ENCODE measurements at regions not wholly inside any gene's neighbourhood (a gene's known extent, or its start where the extent isn't known, plus 50 kb on each side); places are given as distances from the start of the nearest gene placed in this dataset.

DNA sequence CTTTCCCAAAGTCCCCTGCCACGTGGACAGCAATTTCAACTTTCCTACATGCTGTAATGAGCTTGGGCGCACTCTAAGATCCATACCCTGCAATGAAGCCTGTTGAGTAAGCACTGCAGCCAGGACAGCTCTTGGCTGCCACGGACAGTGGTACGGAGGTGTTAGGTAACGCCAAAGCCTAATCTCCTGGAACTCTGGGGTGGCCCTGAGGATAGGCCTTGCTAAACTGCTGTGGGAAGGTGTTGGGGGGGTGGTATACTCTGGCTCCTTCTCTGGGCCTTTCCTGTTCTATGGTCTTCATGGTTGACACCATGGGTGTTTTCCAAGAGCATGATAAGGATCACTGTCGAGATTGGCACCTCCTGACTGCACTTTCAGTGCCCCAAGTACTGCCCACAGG is 66.4 kb upstream of the PITX1 start:
- no peaks in the 10 kb centered on the region for H3K9me3 ChIP-seq
- H3K4me1 ChIP-seq: no peaks in the 10 kb centered on the region
- no peak overlapping the region for H3K4me3 ChIP-seq
- TF ChIP-seq, protein P1, sequence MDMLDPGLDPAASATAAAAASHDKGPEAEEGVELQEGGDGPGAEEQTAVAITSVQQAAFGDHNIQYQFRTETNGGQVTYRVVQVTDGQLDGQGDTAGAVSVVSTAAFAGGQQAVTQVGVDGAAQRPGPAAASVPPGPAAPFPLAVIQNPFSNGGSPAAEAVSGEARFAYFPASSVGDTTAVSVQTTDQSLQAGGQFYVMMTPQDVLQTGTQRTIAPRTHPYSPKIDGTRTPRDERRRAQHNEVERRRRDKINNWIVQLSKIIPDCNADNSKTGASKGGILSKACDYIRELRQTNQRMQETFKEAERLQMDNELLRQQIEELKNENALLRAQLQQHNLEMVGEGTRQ (IDR thresholded peaks at IDR 0.05): no peak
- no peak for TF ChIP-seq ESRRA (IDR thresholded peaks at IDR 0.05; ENCODE audit: borderline replicate concordance, low read length)
- WGBS (ENCODE audit: missing lambda C conversion rate): 76% methylated on average over 5 of the region's 6 CpGs
- no peak overlapping the region for H3K27ac ChIP-seq
- ChIA-PET POLR2A (no interaction called here), CTCF (interaction anchor here (0.5 to 0.6 kb wide), 2 partner anchors 131 to 192 kb away, joined by 3 read pairs; no protein-coding TSS in a partner anchor)
- FAIRE-seq (no peak), ATAC-seq (no peak), DNase-seq (ENCODE audit: low read depth in 1 of 2, low spot score in 1 of 2) (no peak)
- no peak overlapping the region for H3K4me2 ChIP-seq

DNA sequence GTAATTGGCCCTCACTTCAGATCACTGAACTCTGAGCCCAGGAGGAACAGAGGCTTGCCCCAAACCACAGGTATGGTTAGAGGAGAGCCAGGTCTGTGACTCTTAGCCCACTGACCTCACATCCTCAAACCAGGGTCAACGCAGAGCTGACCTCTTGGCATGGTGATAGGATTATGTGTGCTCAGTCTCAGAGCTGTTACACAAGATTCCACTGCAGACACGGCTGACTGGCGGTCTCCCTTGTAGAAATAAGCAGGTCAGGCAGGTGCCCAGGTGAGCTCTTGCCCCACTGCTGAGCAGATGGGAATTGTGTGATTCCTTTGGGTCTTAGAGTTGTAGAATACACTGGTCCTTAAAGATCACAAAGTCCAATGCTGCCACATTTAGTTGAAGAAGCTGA is 66.0 kb upstream of the PITX1 start:
- POLR2A ChIA-PET: no interaction called here
- no peak for TF ChIP-seq HDAC2 (IDR thresholded peaks at IDR 0.05)
- no peak for TF ChIP-seq ZC3H11A (IDR thresholded peaks at IDR 0.05)
- no peak for TF ChIP-seq HOXB5 (CRISPR knock-in tag; IDR thresholded peaks at IDR 0.05)
- TF ChIP-seq, protein P2, sequence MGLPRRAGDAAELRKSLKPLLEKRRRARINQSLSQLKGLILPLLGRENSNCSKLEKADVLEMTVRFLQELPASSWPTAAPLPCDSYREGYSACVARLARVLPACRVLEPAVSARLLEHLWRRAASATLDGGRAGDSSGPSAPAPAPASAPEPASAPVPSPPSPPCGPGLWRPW (IDR thresholded peaks at IDR 0.05): no peak
- no peak for TF ChIP-seq ZNF302 (CRISPR knock-in tag; IDR thresholded peaks at IDR 0.05)
- TF ChIP-seq CHD4 (IDR thresholded peaks at IDR 0.05; ENCODE audit: borderline replicate concordance): no peak
- Histone ChIP-seq H3K4me3 (no peak overlapping the region), H3K9me3 (no peaks in the 10 kb centered on the region), H3K4me1 (no peaks in the 10 kb centered on the region), H3K27ac (no peak overlapping the region), H3K4me2 (no peak overlapping the region)
- DNase-seq (ENCODE audit: low read depth in 1 of 2, low spot score in 1 of 2): no peak
- FAIRE-seq: no peak
- 77% methylated on average over 3 of the region's 3 CpGs for WGBS (ENCODE audit: missing lambda C conversion rate)
- ATAC-seq: no peak
- CTCF ChIA-PET: interaction anchor here (0.5 to 0.6 kb wide), 2 partner anchors 130 to 192 kb away, joined by 3 read pairs; no protein-coding TSS in a partner anchor

DNA sequence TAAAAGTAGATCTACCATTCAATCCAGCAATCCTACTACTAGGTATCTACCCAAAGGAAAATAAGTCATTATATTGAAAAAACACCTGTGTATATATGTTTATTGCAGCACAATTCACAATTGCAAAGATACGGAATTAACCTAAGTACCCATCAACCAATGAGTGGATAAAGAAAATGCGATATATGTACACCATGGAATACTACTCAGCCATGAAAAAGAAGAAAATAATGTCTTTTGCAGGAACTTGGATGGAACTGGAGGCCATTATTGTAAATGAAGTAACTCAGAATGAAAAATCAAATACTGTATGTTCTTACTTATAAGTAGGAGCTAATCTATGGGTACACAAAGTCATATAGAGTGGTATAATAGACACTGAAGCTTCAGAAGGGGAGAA is 63.4 kb upstream of the PITX1 start:
- no peak for ATAC-seq
- POLR2A ChIA-PET: no interaction called here
- Histone ChIP-seq H3K4me2 (no peak overlapping the region), H3K9me3 (no peaks in the 10 kb centered on the region), H3K4me3 (no peak overlapping the region), H3K27ac (no peak overlapping the region), H3K4me1 (no peaks in the 10 kb centered on the region)
- DNase-seq (ENCODE audit: low read depth in 1 of 2, low spot score in 1 of 2): no peak
- 73% methylated on average over 2 of the region's 2 CpGs for WGBS (ENCODE audit: missing lambda C conversion rate)
- CTCF ChIA-PET: no interaction called here
- TF ChIP-seq JUNB (IDR thresholded peaks at IDR 0.05): no peak
- TF ChIP-seq, protein P3, sequence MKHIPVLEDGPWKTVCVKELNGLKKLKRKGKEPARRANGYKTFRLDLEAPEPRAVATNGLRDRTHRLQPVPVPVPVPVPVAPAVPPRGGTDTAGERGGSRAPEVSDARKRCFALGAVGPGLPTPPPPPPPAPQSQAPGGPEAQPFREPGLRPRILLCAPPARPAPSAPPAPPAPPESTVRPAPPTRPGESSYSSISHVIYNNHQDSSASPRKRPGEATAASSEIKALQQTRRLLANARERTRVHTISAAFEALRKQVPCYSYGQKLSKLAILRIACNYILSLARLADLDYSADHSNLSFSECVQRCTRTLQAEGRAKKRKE (CRISPR knock-in tag; IDR thresholded peaks at IDR 0.05; ENCODE audit: low read depth): no peak
- no peak for TF ChIP-seq MAFK (IDR thresholded peaks at IDR 0.05; ENCODE audit: partially characterized antibody)
- no peak for TF ChIP-seq BHLHE40 (IDR thresholded peaks at IDR 0.05; ENCODE audit: low read depth, low read length)
- TF ChIP-seq FOXS1 (CRISPR knock-in tag; IDR thresholded peaks at IDR 0.05): no peak
- no peak for TF ChIP-seq RNF2 (IDR thresholded peaks at IDR 0.05; ENCODE audit: borderline replicate concordance, low read depth)
- no peak for TF ChIP-seq RAD21 (conservative IDR thresholded peaks at IDR 0.05 in 1 of 2, IDR thresholded peaks at IDR 0.05 in 1 of 2)
- TF ChIP-seq CBX2 (IDR thresholded peaks at IDR 0.05; ENCODE audit: borderline replicate concordance, low read depth): no peak
- TF ChIP-seq, protein P1 (IDR thresholded peaks at IDR 0.05): no peak
- no peak for TF ChIP-seq JUN (IDR thresholded peaks at IDR 0.05)
- no peak for TF ChIP-seq ZFP36 (IDR thresholded peaks at IDR 0.05; ENCODE audit: borderline replicate concordance, partially characterized antibody)
- no peak for TF ChIP-seq PHF8 (IDR thresholded peaks at IDR 0.05; ENCODE audit: borderline replicate concordance, low read depth)
- no peak for FAIRE-seq

All from A549 (cell line).